Large intestine (tissue), 3 donors: ENCODE measurements at regions not wholly inside any gene's neighbourhood (a gene's known extent, or its start where the extent isn't known, plus 50 kb on each side); places are given as distances from the start of the nearest gene placed in this dataset.

ENCODE experiments used
- DNase-seq, 2 donors: peaks; one replicate each; pipeline versions ENCODE4 v3.0.0 to v3.0.0-alpha.2; 2013
- H3K27ac ChIP-seq: one replicate; pipeline ENCODE4 v1.5.1; 2013; ENCODE audit warnings: low read length
- H3K27me3 ChIP-seq: 2 replicates; pipeline ENCODE4 v1.6.1; 2013; ENCODE audit warnings: low read length; ENCODE audit not compliant: control insufficient read depth, insufficient read depth
- H3K36me3 ChIP-seq: 2 replicates; pipeline ENCODE4 v1.6.1; 2013; ENCODE audit warnings: low read length; ENCODE audit not compliant: control insufficient read depth, insufficient read depth
- H3K4me1 ChIP-seq: one replicate; pipeline ENCODE4 v1.6.1; 2013; ENCODE audit warnings: low read length; ENCODE audit not compliant: control insufficient read depth, insufficient read depth
- H3K4me3 ChIP-seq: one replicate; pipeline ENCODE4 v1.5.1; 2013; ENCODE audit warnings: low read length
- H3K9me3 ChIP-seq: one replicate; pipeline ENCODE4 v1.6.1; 2013; ENCODE audit warnings: mild to moderate bottlenecking, low read depth, low read length, moderate library complexity; ENCODE audit not compliant: control insufficient read depth
- WGBS: methylation state at CpG from one replicate; pipeline ENCODE4 v1.1.5; 2013; ENCODE audit warnings: low lambda C conversion rate; ENCODE audit not compliant: insufficient coverage; 5-methylcytosine and 5-hydroxymethylcytosine counted together

GRCh38 chr13:47109028-47109427 is 212.2 kb upstream of the HTR2A start:
- WGBS, result no CpG with 5 or more reads among the region's 4 CpGs
- H3K27ac ChIP-seq, result no peak overlapping the region
- DNase-seq, result no peak
- H3K36me3 ChIP-seq, result no peaks in the 10 kb centered on the region
- H3K27me3 ChIP-seq, result no peaks in the 10 kb centered on the region
- H3K4me3 ChIP-seq, result no peak overlapping the region
- H3K4me1 ChIP-seq, result no peaks in the 10 kb centered on the region
- H3K9me3 ChIP-seq, result no peaks in the 10 kb centered on the region

GRCh38 chr13:47100214-47100853 is 203.5 kb upstream of the HTR2A start:
- H3K36me3 ChIP-seq, result no peaks in the 10 kb centered on the region
- H3K4me1 ChIP-seq, result no peaks in the 10 kb centered on the region
- no peaks in the 10 kb centered on the region for H3K27me3 ChIP-seq
- H3K4me3 ChIP-seq, result no peak overlapping the region
- no peaks in the 10 kb centered on the region for H3K9me3 ChIP-seq
- no peak for DNase-seq
- no CpG with 5 or more reads among the region's 4 CpGs for WGBS
- no peak overlapping the region for H3K27ac ChIP-seq

GRCh38 chr13:47094734-47095434 is 198.0 kb upstream of the HTR2A start:
- H3K4me1 ChIP-seq, result no peaks in the 10 kb centered on the region
- H3K9me3 ChIP-seq, result no peaks in the 10 kb centered on the region
- DNase-seq, result no peak
- H3K27me3 ChIP-seq, result no peaks in the 10 kb centered on the region
- no peak overlapping the region for H3K4me3 ChIP-seq
- H3K36me3 ChIP-seq, result no peaks in the 10 kb centered on the region
- no peak overlapping the region for H3K27ac ChIP-seq
- 100% methylated on average over 1 of the region's 3 CpGs for WGBS

- Histone ChIP-seq H3K4me3 (no peak overlapping the region), H3K4me1 (no peaks in the 10 kb centered on the region), H3K27me3 (no peaks in the 10 kb centered on the region), H3K27ac (no peak overlapping the region), H3K9me3 (no peaks in the 10 kb centered on the region), H3K36me3 (no peaks in the 10 kb centered on the region)
- WGBS, result no CpG with 5 or more reads among the region's 2 CpGs
- DNase-seq, result no peak
Measured at GRCh38 chr13:47092202-47092601, 195.3 kb upstream of the HTR2A start.

GRCh38 chr13:47087841-47088240 is 191.0 kb upstream of the HTR2A start:
- Histone ChIP-seq H3K27me3 (no peaks in the 10 kb centered on the region), H3K4me3 (no peak overlapping the region), H3K36me3 (no peaks in the 10 kb centered on the region), H3K4me1 (no peaks in the 10 kb centered on the region), H3K9me3 (no peaks in the 10 kb centered on the region), H3K27ac (no peak overlapping the region)
- DNase-seq, result no peak
- no CpG with 5 or more reads among the region's 1 CpG for WGBS

GRCh38 chr13:47087241-47087640 is 190.4 kb upstream of the HTR2A start:
- no peaks in the 10 kb centered on the region for H3K36me3 ChIP-seq
- H3K9me3 ChIP-seq, result no peaks in the 10 kb centered on the region
- no peak overlapping the region for H3K4me3 ChIP-seq
- no peaks in the 10 kb centered on the region for H3K4me1 ChIP-seq
- H3K27ac ChIP-seq, result no peak overlapping the region
- WGBS, result 93% methylated on average over 2 of the region's 3 CpGs
- no peaks in the 10 kb centered on the region for H3K27me3 ChIP-seq
- no peak for DNase-seq

- Histone ChIP-seq H3K4me3 (no peak overlapping the region), H3K27me3 (no peaks in the 10 kb centered on the region), H3K27ac (no peak overlapping the region), H3K36me3 (no peaks in the 10 kb centered on the region), H3K9me3 (no peaks in the 10 kb centered on the region), H3K4me1 (no peaks in the 10 kb centered on the region)
- DNase-seq, result no peak
- no CpG with 5 or more reads among the region's 1 CpG for WGBS
Measured at GRCh38 chr13:47085346-47085745, 188.5 kb upstream of the HTR2A start.

- Histone ChIP-seq H3K27me3 (no peaks in the 10 kb centered on the region), H3K4me1 (no peaks in the 10 kb centered on the region), H3K9me3 (no peaks in the 10 kb centered on the region), H3K4me3 (no peak overlapping the region), H3K36me3 (no peaks in the 10 kb centered on the region), H3K27ac (no peak overlapping the region)
- no peak for DNase-seq
- no CpG with 5 or more reads among the region's 1 CpG for WGBS
Measured at GRCh38 chr13:47081850-47082249, 185.0 kb upstream of the HTR2A start.

GRCh38 chr13:47081246-47081645 is 184.4 kb upstream of the HTR2A start:
- no peak overlapping the region for H3K27ac ChIP-seq
- no peaks in the 10 kb centered on the region for H3K27me3 ChIP-seq
- no peaks in the 10 kb centered on the region for H3K9me3 ChIP-seq
- no peaks in the 10 kb centered on the region for H3K36me3 ChIP-seq
- no peak overlapping the region for H3K4me3 ChIP-seq
- H3K4me1 ChIP-seq, result no peaks in the 10 kb centered on the region
- WGBS, result no CpG with 5 or more reads among the region's 7 CpGs
- DNase-seq, result no peak

GRCh38 chr13:47080621-47081020 is 183.8 kb upstream of the HTR2A start:
- Histone ChIP-seq H3K27ac (no peak overlapping the region), H3K36me3 (no peaks in the 10 kb centered on the region), H3K9me3 (no peaks in the 10 kb centered on the region), H3K27me3 (no peaks in the 10 kb centered on the region), H3K4me1 (no peaks in the 10 kb centered on the region), H3K4me3 (no peak overlapping the region)
- DNase-seq, result no peak
- WGBS, result no CpG with 5 or more reads among the region's 2 CpGs

- Histone ChIP-seq H3K4me1 (no peaks in the 10 kb centered on the region), H3K27ac (no peak overlapping the region), H3K9me3 (no peaks in the 10 kb centered on the region), H3K4me3 (no peak overlapping the region), H3K27me3 (no peaks in the 10 kb centered on the region), H3K36me3 (no peaks in the 10 kb centered on the region)
- no peak for DNase-seq
- WGBS, result 100% methylated on average over 1 of the region's 2 CpGs
Measured at GRCh38 chr13:47076500-47076899, 179.6 kb upstream of the HTR2A start.
